H9 (cell line): ENCODE measurements at regions not wholly inside any gene's neighbourhood (a gene's known extent, or its start where the extent isn't known, plus 50 kb on each side); places are given as distances from the start of the nearest gene placed in this dataset.

Source experiments
- DNase-seq: peaks from one replicate; pipeline ENCODE4 v3.0.0-alpha.2; 2017
- H2AFZ ChIP-seq: one replicate; pipeline ENCODE4 v1.6.1; 2013; ENCODE audit warnings: mild to moderate bottlenecking, low read length, control low read depth, moderate library complexity
- H2AK5ac ChIP-seq: 2 replicates; pipeline ENCODE4 v1.6.1; 2013; ENCODE audit warnings: low read length, control low read depth, mixed read lengths; ENCODE audit not compliant: insufficient read length
- H2BK120ac ChIP-seq: one replicate; pipeline ENCODE4 v1.6.1; 2013; ENCODE audit warnings: low read depth, mild to moderate bottlenecking, low read length, control low read depth, inconsistent platforms; ENCODE audit not compliant: poor library complexity, severe bottlenecking
- H2BK12ac ChIP-seq: 2 replicates; pipeline ENCODE4 v1.6.1; 2013; ENCODE audit warnings: low read length, control low read depth, mixed read lengths, low read depth; ENCODE audit not compliant: insufficient read length
- H2BK15ac ChIP-seq: 2 replicates; pipeline ENCODE4 v1.6.1; 2013; ENCODE audit warnings: low read depth, low read length, control low read depth
- H2BK20ac ChIP-seq: one replicate; pipeline ENCODE4 v1.6.1; 2013; ENCODE audit warnings: low read depth, mild to moderate bottlenecking, low read length, control low read depth, inconsistent platforms; ENCODE audit not compliant: poor library complexity, severe bottlenecking
- H2BK5ac ChIP-seq: 2 replicates; pipeline ENCODE4 v1.6.1; 2013; ENCODE audit warnings: low read length, control low read depth, mixed read lengths; ENCODE audit not compliant: insufficient read length
- H3K14ac ChIP-seq: 2 replicates; pipeline ENCODE4 v1.6.1; 2013; ENCODE audit warnings: low read length, control low read depth; ENCODE audit not compliant: insufficient read depth
- H3K18ac ChIP-seq: 2 replicates; pipeline ENCODE4 v1.6.1; 2013; ENCODE audit warnings: low read depth, mild to moderate bottlenecking, mixed read lengths, low read length, control low read depth; ENCODE audit not compliant: insufficient read length
- H3K23ac ChIP-seq: 2 replicates; pipeline ENCODE4 v1.6.1; 2013; ENCODE audit warnings: low read length, control low read depth, mixed read lengths, low read depth; ENCODE audit not compliant: insufficient read length
- H3K23me2 ChIP-seq: 2 replicates; pipeline ENCODE4 v1.6.1; 2013; ENCODE audit warnings: low read depth, mild to moderate bottlenecking, mixed read lengths, low read length, control low read depth; ENCODE audit not compliant: insufficient read length, poor library complexity, severe bottlenecking
- H3K27ac ChIP-seq: 2 replicates; pipeline ENCODE4 v1.5.1; 2013; ENCODE audit warnings: low read length, control low read depth, mixed read lengths, low read depth; ENCODE audit not compliant: insufficient read length
- H3K27me3 ChIP-seq: 2 replicates; pipeline ENCODE4 v1.6.1; 2013; ENCODE audit warnings: low read length, control low read depth, inconsistent platforms; ENCODE audit not compliant: insufficient read depth
- H3K4ac ChIP-seq: 2 replicates; pipeline ENCODE4 v1.6.1; 2013; ENCODE audit warnings: low read depth, mild to moderate bottlenecking, control low read depth, inconsistent platforms, low read length, moderate library complexity
- H3K4me1 ChIP-seq: 2 replicates; pipeline ENCODE4 v1.6.1; 2013; ENCODE audit warnings: low read length, control low read depth, inconsistent platforms; ENCODE audit not compliant: insufficient read depth
- H3K4me2 ChIP-seq: 2 replicates; pipeline ENCODE4 v1.6.1; 2013; ENCODE audit warnings: low read length, control low read depth, mixed read lengths; ENCODE audit not compliant: insufficient read length, insufficient read depth
- H3K56ac ChIP-seq: 2 replicates; pipeline ENCODE4 v1.6.1; 2013; ENCODE audit warnings: low read depth, mild to moderate bottlenecking, mixed read lengths, low read length, control low read depth; ENCODE audit not compliant: insufficient read length
- H3K79me1 ChIP-seq: 2 replicates; pipeline ENCODE4 v1.6.1; 2013; ENCODE audit warnings: low read depth, mild to moderate bottlenecking, moderate library complexity, low read length, control low read depth, inconsistent platforms; ENCODE audit not compliant: insufficient read depth, poor library complexity, severe bottlenecking
- H3K79me2 ChIP-seq: 2 replicates; pipeline ENCODE4 v1.6.1; 2013; ENCODE audit warnings: low read length, control low read depth, inconsistent platforms; ENCODE audit not compliant: insufficient read depth
- H3K9ac ChIP-seq: 2 replicates; pipeline ENCODE4 v1.6.1; 2013; ENCODE audit warnings: low read length, control low read depth, mixed read lengths; ENCODE audit not compliant: insufficient read length; ENCODE audit errors: extremely low read depth
- H3K9me3 ChIP-seq: one replicate; pipeline ENCODE4 v1.6.1; 2013; ENCODE audit warnings: low read depth, low read length, inconsistent platforms; ENCODE audit not compliant: control insufficient read depth
- H3T11ph ChIP-seq: one replicate; pipeline ENCODE4 v1.6.1; 2013; ENCODE audit warnings: mild to moderate bottlenecking, low read length, control low read depth, inconsistent platforms
- H4K20me1 ChIP-seq: one replicate; pipeline ENCODE4 v1.6.1; 2013; ENCODE audit not compliant: control insufficient read depth, insufficient read length, insufficient read depth
- H4K5ac ChIP-seq: 2 replicates; pipeline ENCODE4 v1.6.1; 2013; ENCODE audit warnings: low read depth, mild to moderate bottlenecking, mixed read lengths, low read length, control low read depth; ENCODE audit not compliant: insufficient read length
- H4K8ac ChIP-seq: replicated peaks from 2 replicates; pipeline ENCODE4 v1.6.1; 2013; ENCODE audit warnings: low read length, control low read depth, mixed read lengths, low read depth; ENCODE audit not compliant: insufficient read length
- H4K91ac ChIP-seq: 2 replicates; pipeline ENCODE4 v1.6.1; 2013; ENCODE audit warnings: low read depth, mild to moderate bottlenecking, moderate library complexity, mixed read lengths, low read length, control low read depth; ENCODE audit not compliant: insufficient read length
- H3K27ac Mint-ChIP-seq, 3 experiments: 2 replicates in 2 of 3; 3 replicates in 1 of 3; pipeline ENCODE4 v1.8.0; 2020 to 2021; ENCODE audit warnings: mixed read lengths in 3 of 3, mild to moderate bottlenecking in 1 of 3, moderate library complexity in 1 of 3
- H3K27me3 Mint-ChIP-seq: 2 replicates; pipeline ENCODE4 v1.8.0; 2021; ENCODE audit warnings: low read depth, mild to moderate bottlenecking, moderate library complexity, mixed read lengths
- H3K36me3 Mint-ChIP-seq, 3 experiments: 2 replicates in 2 of 3; 3 replicates in 1 of 3; pipeline ENCODE4 v1.8.0; 2020 to 2021; ENCODE audit warnings: low read depth in 3 of 3, mixed read lengths in 3 of 3; ENCODE audit not compliant: insufficient read depth in 1 of 3
- H3K4me1 Mint-ChIP-seq, 2 experiments: 2 replicates each; pipeline ENCODE4 v1.8.0; 2020; ENCODE audit warnings: mixed read lengths in 2 of 2
- H3K4me3 Mint-ChIP-seq, 2 experiments: 2 replicates in 1 of 2; 3 replicates in 1 of 2; pipeline ENCODE4 v1.8.0; 2020 to 2021; ENCODE audit warnings: mild to moderate bottlenecking in 2 of 2, mixed read lengths in 2 of 2, moderate library complexity in 1 of 2
- H3K9me3 Mint-ChIP-seq, 2 experiments: 2 replicates in 1 of 2; 3 replicates in 1 of 2; pipeline ENCODE4 v1.8.0; 2020; ENCODE audit warnings: mild to moderate bottlenecking in 2 of 2, mixed read lengths in 2 of 2, moderate library complexity in 1 of 2
- CTCF ChIP-seq: fragments of 200-600 bp; sonication (generic); conservative IDR thresholded peaks from 3 replicates; pipeline ENCODE4 v1.8.0; 2021; ENCODE audit warnings: antibody characterized with exemption, mild to moderate bottlenecking
- WGBS: extraction: QIAGEN DNeasy Blood & Tissue Kit; methylation state at CpG from one replicate; pipeline ENCODE4 v1.1.7; 2013; ENCODE audit warnings: missing lambda C conversion rate, low lambda C conversion rate, mixed read lengths; ENCODE audit not compliant: insufficient read length; ENCODE audit errors: extremely low coverage; 5-methylcytosine and 5-hydroxymethylcytosine counted together

GRCh38 chr17:77489239-77489892 lies 348.6 kb downstream of the SEC14L1 start:
- Histone ChIP-seq H3K9me3 (no peaks in the 10 kb centered on the region), H3K56ac (no peak overlapping the region), H3K23ac (no peak overlapping the region), H3K4me2 (no peak overlapping the region), H3K14ac (no peak overlapping the region), H3K27ac (no peak overlapping the region), H2BK12ac (no peak overlapping the region), H3K4me1 (no peaks in the 10 kb centered on the region), H4K8ac (no peak overlapping the region), H2BK15ac (no peak overlapping the region), H3K79me1 (no peaks in the 10 kb centered on the region), H4K20me1 (no peaks in the 10 kb centered on the region), H2BK20ac (no peak overlapping the region), H2BK5ac (no peak overlapping the region), H2BK120ac (no peak overlapping the region), H2AFZ (no peak overlapping the region), H3K4ac (no peak overlapping the region), H3K18ac (no peak overlapping the region), H3K79me2 (peaks cover 7% of the 10 kb centered on the region; the same call in 1 of the 2 replicates), H4K5ac (no peak overlapping the region), H4K91ac (no peak overlapping the region), H3K23me2 (no peaks in the 10 kb centered on the region), H2AK5ac (no peak overlapping the region), H3K9ac (no peak overlapping the region), H3K27me3 (no peaks in the 10 kb centered on the region), H3T11ph (no peak overlapping the region)
- no CpG with 5 or more reads among the region's 19 CpGs for WGBS
- Mint-ChIP-seq H3K4me3 (no peak overlapping the region), H3K9me3 (no peaks in the 10 kb centered on the region), H3K27ac (no peak overlapping the region), H3K4me1 (no peaks in the 10 kb centered on the region), H3K36me3 (peaks cover 17 to 61% (median 55%) of the 10 kb centered on the region in 3 experiments; a peak in 6 of 7 replicates), H3K27me3 (no peaks in the 10 kb centered on the region)
- TF ChIP-seq CTCF: no peak; the same call in 2 of the 3 replicates
- no peak for DNase-seq
